DOHH2 (cell line): ENCODE measurements at regions not wholly inside any gene's neighbourhood (a gene's known extent, or its start where the extent isn't known, plus 50 kb on each side); places are given as distances from the start of the nearest gene placed in this dataset.

Experiments
- CTCF ChIP-seq: fragments of 200-600 bp; sonication (generic); IDR thresholded peaks from one replicate; pipeline ENCODE4 v1.5.1; 2014; ENCODE audit warnings: antibody characterized with exemption, mild to moderate bottlenecking, low read depth, low read length; ENCODE audit not compliant: poor library complexity, severe bottlenecking
- EZH2phosphoT487 ChIP-seq: fragments of 200-600 bp; sonication (generic); IDR thresholded peaks from 2 replicates; pipeline ENCODE4 v1.6.1; 2017; ENCODE audit warnings: borderline replicate concordance, mild to moderate bottlenecking, antibody characterized with exemption, low read length, moderate library complexity, mixed read lengths

DNA sequence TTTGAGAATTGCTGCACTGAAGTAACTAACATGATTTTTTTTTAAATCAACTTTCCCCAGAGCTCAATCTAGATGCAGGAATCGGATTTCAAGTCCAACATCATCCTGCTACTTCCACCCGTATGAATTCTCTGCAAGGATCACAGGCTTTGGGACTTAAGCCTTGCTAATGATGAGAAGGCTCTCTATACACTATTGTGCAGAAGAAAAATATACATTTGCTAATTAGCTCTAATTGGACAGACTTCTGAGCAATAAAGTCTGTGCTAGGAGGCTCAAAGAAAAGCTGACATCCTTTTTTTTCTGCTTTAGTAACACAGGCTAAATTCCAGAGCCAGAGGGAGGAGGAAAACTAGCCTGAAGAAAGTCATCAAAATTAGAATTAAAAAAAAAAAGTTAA, 433.6 kb downstream of the PMP22 start:
- no peak for TF ChIP-seq CTCF
- TF ChIP-seq EZH2phosphoT487 = no peak
